Liver (tissue), 7 donors: ENCODE measurements at regions not wholly inside any gene's neighbourhood (a gene's known extent, or its start where the extent isn't known, plus 50 kb on each side); places are given as distances from the start of the nearest gene placed in this dataset.

Source experiments
- DNase-seq: peaks from one replicate; pipeline ENCODE4 v3.0.0-alpha.2; 2017; ENCODE audit warnings: low spot score
- H3K27ac ChIP-seq, 2 donors: one replicate each; pipeline ENCODE4 v1.7.0; 2013; ENCODE audit warnings: inconsistent platforms in 2 of 2, low read length in 2 of 2, control low read depth in 1 of 2, low read depth in 1 of 2, mild to moderate bottlenecking in 1 of 2
- H3K27me3 ChIP-seq, 4 donors: one replicate each; pipeline versions ENCODE4 v1.6.1 to v1.7.0; 2013; ENCODE audit warnings: low read length in 3 of 4, inconsistent platforms in 1 of 4, mild to moderate bottlenecking in 1 of 4, moderate library complexity in 1 of 4; ENCODE audit not compliant: control insufficient read depth in 4 of 4, insufficient read depth in 4 of 4
- H3K36me3 ChIP-seq, 4 donors: one replicate each; pipeline versions ENCODE4 v1.6.1 to v1.7.0; 2013; ENCODE audit warnings: low read length in 3 of 4, mild to moderate bottlenecking in 3 of 4, low read depth in 1 of 4, moderate library complexity in 1 of 4; ENCODE audit not compliant: control insufficient read depth in 4 of 4, insufficient read depth in 3 of 4
- H3K4me1 ChIP-seq, 4 donors: one replicate each; pipeline versions ENCODE4 v1.6.1 to v1.7.0; 2013; ENCODE audit warnings: low read length in 3 of 4, mild to moderate bottlenecking in 3 of 4, moderate library complexity in 1 of 4; ENCODE audit not compliant: control insufficient read depth in 4 of 4, insufficient read depth in 4 of 4
- H3K4me3 ChIP-seq, 3 donors: one replicate each; pipeline versions ENCODE4 v1.6.1 to v1.7.0; 2013; ENCODE audit warnings: low read length in 3 of 3, control low read depth in 1 of 3, low read depth in 1 of 3, mild to moderate bottlenecking in 1 of 3
- H3K9ac ChIP-seq, 2 donors: one replicate each; pipeline ENCODE4 v1.7.0; 2013; ENCODE audit warnings: low read length in 2 of 2, mild to moderate bottlenecking in 2 of 2, moderate library complexity in 2 of 2, control low read depth in 1 of 2, low read depth in 1 of 2
- H3K9me3 ChIP-seq, 4 donors: one replicate each; pipeline versions ENCODE4 v1.6.1 to v1.7.0; 2013; ENCODE audit warnings: low read length in 3 of 4; ENCODE audit not compliant: control insufficient read depth in 4 of 4
- EGR1 ChIP-seq, 2 donors: IDR thresholded peaks; 2 replicates each; pipeline ENCODE4 v1.6.1; 2016 to 2018; ENCODE audit warnings: antibody characterized with exemption in 2 of 2, low read depth in 2 of 2
- FOXA1 ChIP-seq: IDR thresholded peaks from 2 replicates; pipeline ENCODE4 v1.6.1; 2016; ENCODE audit warnings: antibody characterized with exemption
- FOXA2 ChIP-seq: IDR thresholded peaks from 2 replicates; pipeline ENCODE4 v1.6.1; 2016; ENCODE audit warnings: antibody characterized with exemption
- GABPA ChIP-seq, 2 donors: IDR thresholded peaks in 1 of 2; conservative IDR thresholded peaks in 1 of 2; 2 replicates each; pipeline ENCODE4 v1.6.1; 2016; ENCODE audit warnings: antibody characterized with exemption in 2 of 2, mild to moderate bottlenecking in 1 of 2, moderate library complexity in 1 of 2
- HNF4A ChIP-seq, 2 donors: conservative IDR thresholded peaks; 2 replicates each; pipeline ENCODE4 v1.6.1; 2016; ENCODE audit warnings: antibody characterized with exemption in 2 of 2, mild to moderate bottlenecking in 2 of 2
- HNF4G ChIP-seq: IDR thresholded peaks from 2 replicates; pipeline ENCODE4 v1.6.1; 2016; ENCODE audit warnings: antibody characterized with exemption
- JUND ChIP-seq, 2 donors: IDR thresholded peaks; 2 replicates each; pipeline ENCODE4 v1.6.1; 2016; ENCODE audit warnings: antibody characterized with exemption in 2 of 2
- MAX ChIP-seq: IDR thresholded peaks from 2 replicates; pipeline ENCODE4 v1.6.1; 2016; ENCODE audit warnings: antibody characterized with exemption
- NR2F2 ChIP-seq: IDR thresholded peaks from 2 replicates; pipeline ENCODE4 v1.6.1; 2016; ENCODE audit warnings: antibody characterized with exemption
- RAD21 ChIP-seq, 2 donors: IDR thresholded peaks; 2 replicates each; pipeline ENCODE4 v1.6.1; 2016; ENCODE audit warnings: antibody characterized with exemption in 2 of 2, mild to moderate bottlenecking in 2 of 2
- TAF1 ChIP-seq: conservative IDR thresholded peaks from 2 replicates; pipeline ENCODE4 v1.6.1; 2016; ENCODE audit warnings: antibody characterized with exemption, mild to moderate bottlenecking
- YY1 ChIP-seq: IDR thresholded peaks from 2 replicates; pipeline ENCODE4 v1.6.1; 2016; ENCODE audit warnings: antibody characterized with exemption, mild to moderate bottlenecking
- ZBTB33 ChIP-seq: IDR thresholded peaks from 2 replicates; pipeline ENCODE4 v1.6.1; 2016; ENCODE audit warnings: antibody characterized with exemption
- WGBS: extraction: QIAGEN DNeasy Blood & Tissue Kit; methylation state at CpG from one replicate; pipeline ENCODE4 v1.1.7; 2013; 5-methylcytosine and 5-hydroxymethylcytosine counted together
- TF ChIP-seq, protein P1 (sequence below): IDR thresholded peaks from 2 replicates; pipeline ENCODE4 v1.6.1; 2016; ENCODE audit warnings: antibody characterized with exemption, mild to moderate bottlenecking
- TF ChIP-seq, protein P2 (sequence below): IDR thresholded peaks from 2 replicates; pipeline ENCODE4 v1.6.1; 2016; ENCODE audit warnings: antibody characterized with exemption
- donor health status: healthy.
- donor health status: healthy.
- donor health status: healthy.
- donor health status: healthy.

GRCh38 chr16:62105244-62105643, 69.0 kb upstream of the CDH8 start (continued):
- TF ChIP-seq, protein P1, sequence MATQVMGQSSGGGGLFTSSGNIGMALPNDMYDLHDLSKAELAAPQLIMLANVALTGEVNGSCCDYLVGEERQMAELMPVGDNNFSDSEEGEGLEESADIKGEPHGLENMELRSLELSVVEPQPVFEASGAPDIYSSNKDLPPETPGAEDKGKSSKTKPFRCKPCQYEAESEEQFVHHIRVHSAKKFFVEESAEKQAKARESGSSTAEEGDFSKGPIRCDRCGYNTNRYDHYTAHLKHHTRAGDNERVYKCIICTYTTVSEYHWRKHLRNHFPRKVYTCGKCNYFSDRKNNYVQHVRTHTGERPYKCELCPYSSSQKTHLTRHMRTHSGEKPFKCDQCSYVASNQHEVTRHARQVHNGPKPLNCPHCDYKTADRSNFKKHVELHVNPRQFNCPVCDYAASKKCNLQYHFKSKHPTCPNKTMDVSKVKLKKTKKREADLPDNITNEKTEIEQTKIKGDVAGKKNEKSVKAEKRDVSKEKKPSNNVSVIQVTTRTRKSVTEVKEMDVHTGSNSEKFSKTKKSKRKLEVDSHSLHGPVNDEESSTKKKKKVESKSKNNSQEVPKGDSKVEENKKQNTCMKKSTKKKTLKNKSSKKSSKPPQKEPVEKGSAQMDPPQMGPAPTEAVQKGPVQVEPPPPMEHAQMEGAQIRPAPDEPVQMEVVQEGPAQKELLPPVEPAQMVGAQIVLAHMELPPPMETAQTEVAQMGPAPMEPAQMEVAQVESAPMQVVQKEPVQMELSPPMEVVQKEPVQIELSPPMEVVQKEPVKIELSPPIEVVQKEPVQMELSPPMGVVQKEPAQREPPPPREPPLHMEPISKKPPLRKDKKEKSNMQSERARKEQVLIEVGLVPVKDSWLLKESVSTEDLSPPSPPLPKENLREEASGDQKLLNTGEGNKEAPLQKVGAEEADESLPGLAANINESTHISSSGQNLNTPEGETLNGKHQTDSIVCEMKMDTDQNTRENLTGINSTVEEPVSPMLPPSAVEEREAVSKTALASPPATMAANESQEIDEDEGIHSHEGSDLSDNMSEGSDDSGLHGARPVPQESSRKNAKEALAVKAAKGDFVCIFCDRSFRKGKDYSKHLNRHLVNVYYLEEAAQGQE: no peak
- no peak for TF ChIP-seq FOXA1
- TF ChIP-seq, protein P2, sequence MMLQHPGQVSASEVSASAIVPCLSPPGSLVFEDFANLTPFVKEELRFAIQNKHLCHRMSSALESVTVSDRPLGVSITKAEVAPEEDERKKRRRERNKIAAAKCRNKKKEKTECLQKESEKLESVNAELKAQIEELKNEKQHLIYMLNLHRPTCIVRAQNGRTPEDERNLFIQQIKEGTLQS: no peak

DNA sequence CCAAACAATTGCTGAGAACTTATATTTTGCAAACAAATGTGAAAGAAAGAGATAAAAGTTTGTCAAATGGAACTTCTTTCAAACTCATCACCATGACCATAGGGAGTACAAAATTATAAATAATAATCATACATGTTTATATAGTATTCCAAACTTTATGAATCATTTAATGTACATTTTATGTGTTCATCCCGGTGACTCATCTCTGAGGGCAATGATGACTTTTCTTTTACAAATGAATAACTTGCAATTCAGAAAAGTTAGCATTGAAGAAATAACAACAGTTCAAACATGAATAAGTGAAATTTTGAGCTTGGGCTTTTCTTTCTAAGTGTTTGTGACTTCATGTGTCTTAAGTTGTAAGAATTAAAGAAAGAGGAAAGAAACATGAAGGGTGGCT, 66.3 kb upstream of the CDH8 start:
- H3K4me3 ChIP-seq: no peak overlapping the region
- no peaks in the 10 kb centered on the region for H3K9me3 ChIP-seq
- no peak overlapping the region for H3K9ac ChIP-seq
- no peak for DNase-seq
- H3K4me1 ChIP-seq: no peaks in the 10 kb centered on the region
- WGBS: 75% methylated on average over 1 of the region's 1 CpG
- H3K36me3 ChIP-seq: no peaks in the 10 kb centered on the region
- TF ChIP-seq YY1: no peak
- no peaks in the 10 kb centered on the region for H3K27me3 ChIP-seq
- no peak overlapping the region for H3K27ac ChIP-seq

DNA sequence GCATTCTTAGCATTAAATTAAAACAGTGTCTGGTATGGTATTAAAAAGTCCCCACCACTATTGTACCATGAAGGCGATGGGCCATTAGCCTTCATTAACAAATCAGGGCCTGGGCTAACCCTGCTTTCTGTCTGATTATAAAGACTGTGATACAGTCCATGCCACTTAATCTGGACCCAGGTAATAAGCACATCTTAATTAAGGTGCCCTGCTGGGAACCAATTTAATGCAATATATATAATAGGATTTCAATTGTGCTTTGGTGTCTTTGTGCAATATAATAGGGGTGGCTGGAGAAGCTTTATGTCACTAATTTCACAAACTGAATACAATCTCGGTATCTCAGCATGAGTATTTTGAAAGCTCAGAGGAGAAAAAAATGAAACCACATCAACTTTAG, 64.4 kb upstream of the CDH8 start:
- no peaks in the 10 kb centered on the region for H3K9me3 ChIP-seq
- no peaks in the 10 kb centered on the region for H3K36me3 ChIP-seq
- no peak overlapping the region for H3K4me3 ChIP-seq
- no peak for TF ChIP-seq HNF4G
- TF ChIP-seq HNF4A (conservative IDR thresholded peaks at IDR 0.05): no peak
- TF ChIP-seq RAD21 (IDR thresholded peaks at IDR 0.05): no peak
- TF ChIP-seq GABPA (IDR thresholded peaks at IDR 0.05 in 1 of 2, conservative IDR thresholded peaks at IDR 0.05 in 1 of 2): no peak
- no peak for TF ChIP-seq FOXA2
- no peak for TF ChIP-seq FOXA1
- no peak for TF ChIP-seq YY1
- TF ChIP-seq MAX: no peak
- TF ChIP-seq, protein P2: no peak
- H3K4me1 ChIP-seq: no peaks in the 10 kb centered on the region
- H3K27me3 ChIP-seq: no peaks in the 10 kb centered on the region
- no peak for DNase-seq
- no peak overlapping the region for H3K9ac ChIP-seq
- 63% methylated on average over 2 of the region's 2 CpGs for WGBS
- no peak overlapping the region for H3K27ac ChIP-seq

DNA sequence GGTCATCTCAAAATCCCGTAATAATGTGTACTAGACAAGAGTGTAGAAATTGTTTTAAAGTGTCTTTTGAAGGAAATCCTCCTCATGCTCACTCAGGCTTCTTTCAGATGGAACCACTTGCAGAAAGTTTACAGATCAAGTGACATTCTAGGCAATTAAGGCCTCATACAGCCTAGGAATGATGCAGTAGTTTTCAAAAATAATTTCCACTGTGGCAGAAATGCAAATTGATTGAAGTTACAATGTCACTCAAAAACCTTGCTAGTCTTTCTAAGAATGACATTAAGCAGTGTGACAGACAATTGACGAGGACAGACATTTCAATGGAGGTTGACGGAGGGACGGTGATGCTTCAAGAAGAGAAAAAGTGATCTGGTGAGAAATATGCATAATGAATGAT, 53.5 kb upstream of the CDH8 start:
- 79% methylated on average over 4 of the region's 4 CpGs for WGBS
- no peak for DNase-seq
- Histone ChIP-seq H3K9me3 (no peaks in the 10 kb centered on the region), H3K27me3 (peaks cover 0 to 4% (median 0%) of the 10 kb centered on the region in 4 donors), H3K4me3 (no peak overlapping the region), H3K4me1 (no peaks in the 10 kb centered on the region), H3K9ac (no peak overlapping the region), H3K27ac (no peak overlapping the region), H3K36me3 (no peaks in the 10 kb centered on the region)
- no peak for TF ChIP-seq ZBTB33
- no peak for TF ChIP-seq RAD21 (IDR thresholded peaks at IDR 0.05)
- TF ChIP-seq FOXA1: no peak
- TF ChIP-seq EGR1 (IDR thresholded peaks at IDR 0.05; ENCODE audit: low read depth in 2 of 2): no peak
- no peak for TF ChIP-seq NR2F2
- TF ChIP-seq JUND (IDR thresholded peaks at IDR 0.05): no peak
- TF ChIP-seq MAX: no peak
- no peak for TF ChIP-seq TAF1
- no peak for TF ChIP-seq GABPA (IDR thresholded peaks at IDR 0.05 in 1 of 2, conservative IDR thresholded peaks at IDR 0.05 in 1 of 2)
- TF ChIP-seq YY1: no peak
- TF ChIP-seq FOXA2: no peak
- no peak for TF ChIP-seq HNF4A (conservative IDR thresholded peaks at IDR 0.05)
